ENCODE measurements at regions not wholly inside any gene's neighbourhood (a gene's known extent, or its start where the extent isn't known, plus 50 kb on each side); places are given as distances from the start of the nearest gene placed in this dataset.
"Not testable (repeated sequence)": the region's sequence is repeated elsewhere in the genome, so short reads cannot be mapped to it uniquely, and the experiment has no call there.

GRCh38 chr9:34907044-34907443, 51.0 kb upstream of the PHF24 start:
- no peak for DNase-seq (ENCODE audit: low spot score)

GRCh38 chr9:34899535-34900158, 58.4 kb upstream of the PHF24 start:
- DNase-seq (ENCODE audit: low spot score): peak; percentile 80

- no peak for DNase-seq (ENCODE audit: low spot score)
Observed at GRCh38 chr9:34898846-34899245, 59.2 kb upstream of the PHF24 start.

DNA sequence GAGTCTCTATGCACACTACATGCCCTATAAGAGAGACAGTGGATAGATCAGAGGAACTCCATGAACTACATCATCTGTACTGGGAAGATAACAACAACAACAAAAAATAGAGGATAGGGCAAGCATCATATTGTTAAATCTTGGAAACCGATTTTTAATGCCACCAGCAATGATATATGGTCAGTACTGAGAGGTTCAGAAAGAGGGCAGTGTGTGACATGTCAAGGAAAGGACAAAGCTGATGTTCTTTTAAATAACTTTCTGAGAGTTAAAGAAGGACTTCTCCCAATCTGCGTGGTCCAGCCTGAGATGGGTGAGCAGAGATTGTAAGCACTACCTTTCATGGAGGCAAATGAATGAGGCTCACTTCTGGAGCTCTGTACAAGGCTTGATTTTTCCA, 62.0 kb upstream of the PHF24 start:
- no peak for DNase-seq (ENCODE audit: low spot score)

- DNase-seq (ENCODE audit: low spot score): no peak
Observed at GRCh38 chr9:34892886-34893285, 65.2 kb upstream of the PHF24 start.

DNA sequence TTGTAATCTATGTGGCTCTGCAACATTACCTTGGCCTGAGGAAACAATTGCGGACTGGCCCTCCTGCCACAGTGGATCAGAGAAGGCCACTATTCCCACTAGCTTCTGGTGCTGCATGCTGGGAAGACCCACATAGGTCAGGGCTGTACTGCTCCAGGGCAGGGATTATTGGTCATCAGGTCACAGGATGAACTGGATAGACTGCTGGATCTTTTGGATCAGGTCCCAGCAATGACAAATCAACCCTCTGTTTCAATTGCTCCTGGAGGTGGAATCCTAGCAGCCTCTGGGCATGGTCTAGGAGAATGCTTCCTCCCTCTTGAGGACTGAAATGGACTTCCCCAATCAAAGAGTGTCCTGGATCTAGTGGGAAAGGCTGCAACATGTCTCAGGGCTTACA, 66.7 kb upstream of the PHF24 start:
- no peak for DNase-seq (ENCODE audit: low spot score)

DNA sequence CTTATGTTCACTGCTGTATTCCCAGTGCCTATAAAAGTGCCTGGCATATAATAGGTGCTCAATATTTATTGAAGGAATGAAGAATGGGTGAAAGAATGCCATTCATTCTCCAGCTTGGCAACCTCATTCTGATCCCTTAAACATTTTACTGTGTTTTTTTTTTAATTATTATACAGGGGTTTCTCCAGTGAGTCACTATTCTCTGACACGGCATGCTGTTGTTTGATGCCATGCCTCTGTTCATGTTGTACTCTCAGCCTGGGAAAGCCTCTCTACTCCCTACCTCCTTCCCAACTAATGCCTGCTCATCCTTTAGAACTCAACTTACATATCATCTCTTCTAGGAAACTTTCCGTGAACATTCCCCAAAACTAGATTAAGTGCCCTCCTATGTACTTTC, 70.2 kb upstream of the PHF24 start:
- DNase-seq (ENCODE audit: low spot score): no peak

GRCh38 chr9:34884747-34885189, 73.3 kb upstream of the PHF24 start:
- no peak for DNase-seq (ENCODE audit: low spot score)

DNA sequence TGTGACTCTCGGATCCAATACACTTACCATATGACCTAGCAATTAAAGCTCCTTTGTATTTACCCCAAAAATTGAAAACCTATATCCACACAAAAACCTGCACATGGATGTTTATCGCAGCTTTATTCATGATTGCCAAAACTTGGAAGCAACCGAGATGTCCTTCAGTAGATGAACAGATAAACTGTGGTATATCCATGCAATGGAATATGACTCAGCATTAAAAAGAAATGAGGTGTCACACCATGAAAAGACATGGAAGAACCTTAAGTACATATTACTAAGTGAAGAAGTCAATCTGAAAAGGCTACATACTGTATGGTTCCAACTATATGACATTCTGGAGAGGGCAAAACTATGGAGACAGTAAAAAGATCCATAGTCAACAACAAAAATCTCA, 82.0 kb upstream of the PHF24 start:
- DNase-seq (ENCODE audit: low spot score): no peak

GRCh38 chr9:34869390-34869789, 88.7 kb upstream of the PHF24 start:
- DNase-seq (ENCODE audit: low spot score): no peak

GRCh38 chr9:34866614-34867013, 91.5 kb upstream of the PHF24 start:
- DNase-seq (ENCODE audit: low spot score): no peak

DNA sequence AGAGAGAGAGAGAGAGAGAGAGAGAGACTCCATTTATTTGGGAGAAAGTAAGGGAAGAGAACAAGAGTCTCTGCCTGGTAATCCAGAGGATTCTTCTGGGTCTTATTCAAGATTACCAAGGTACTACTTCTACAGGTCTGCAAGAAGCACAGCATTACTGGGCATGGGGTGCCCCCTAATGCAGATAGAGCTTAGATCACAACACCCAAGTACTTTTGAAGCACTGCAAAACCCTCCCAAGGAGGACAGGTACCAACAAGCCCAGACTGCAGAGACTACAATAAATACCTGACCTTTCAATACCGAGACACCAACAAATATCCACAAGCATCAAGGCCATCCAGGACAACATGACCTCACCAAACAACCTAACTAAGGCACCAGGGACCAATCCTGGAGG, 94.7 kb upstream of the PHF24 start:
- no peak for DNase-seq (ENCODE audit: low spot score)

- no peak for DNase-seq (ENCODE audit: low spot score)
Observed at GRCh38 chr9:34862836-34863235, 95.2 kb upstream of the PHF24 start.

DNA sequence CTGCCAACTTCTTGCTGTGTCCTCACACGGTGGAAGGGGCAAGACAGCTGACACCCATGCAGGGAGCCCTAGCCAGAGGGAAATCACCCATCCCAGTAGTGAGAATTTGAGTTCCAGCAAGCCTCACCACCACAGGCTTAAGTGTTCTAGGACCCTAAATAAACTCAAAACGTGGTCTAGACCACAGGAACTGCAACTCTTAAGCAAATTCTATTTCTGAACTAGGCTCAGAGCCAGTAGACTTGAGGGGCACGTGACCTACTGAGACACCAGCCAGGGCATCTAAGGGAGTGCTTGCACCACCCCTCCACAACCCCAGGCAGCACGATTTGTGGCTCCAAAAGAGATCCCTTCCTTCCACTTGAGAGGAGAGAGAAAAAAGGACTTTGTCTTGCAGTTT, 96.0 kb upstream of the PHF24 start:
- no peak for DNase-seq (ENCODE audit: low spot score)

GRCh38 chr9:34855016-34855415, 103.1 kb upstream of the PHF24 start:
- not testable (repeated sequence) for DNase-seq (ENCODE audit: low spot score)

- DNase-seq (ENCODE audit: low spot score): no peak
Observed at GRCh38 chr9:34830068-34830467, 120.1 kb upstream of the CCL21 start.

- no peak for DNase-seq (ENCODE audit: low spot score)
Observed at GRCh38 chr9:34826999-34827538, 117.1 kb upstream of the CCL21 start.

GRCh38 chr9:34825775-34826174, 115.8 kb upstream of the CCL21 start:
- no peak for DNase-seq (ENCODE audit: low spot score)

DNA sequence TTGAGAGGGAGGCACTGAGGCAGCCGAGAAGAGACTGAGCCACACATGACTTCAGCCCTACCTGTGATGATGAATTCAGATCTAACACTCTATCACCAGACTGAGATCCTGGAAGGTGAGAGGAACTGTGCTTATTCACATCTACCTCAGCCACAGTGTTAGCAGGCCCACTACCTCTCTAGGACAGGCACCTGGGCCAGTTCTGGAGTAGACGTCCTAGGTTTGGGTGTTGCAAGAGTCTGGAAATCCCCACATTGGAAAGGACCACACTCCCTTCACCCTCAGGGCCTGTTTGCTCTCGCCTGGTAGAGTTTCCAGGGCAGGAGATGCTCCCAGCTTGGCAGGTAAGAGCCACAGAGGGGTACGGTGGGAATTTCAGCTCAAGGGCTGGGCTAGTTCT, 113.8 kb upstream of the CCL21 start:
- no peak for DNase-seq (ENCODE audit: low spot score)

DNA sequence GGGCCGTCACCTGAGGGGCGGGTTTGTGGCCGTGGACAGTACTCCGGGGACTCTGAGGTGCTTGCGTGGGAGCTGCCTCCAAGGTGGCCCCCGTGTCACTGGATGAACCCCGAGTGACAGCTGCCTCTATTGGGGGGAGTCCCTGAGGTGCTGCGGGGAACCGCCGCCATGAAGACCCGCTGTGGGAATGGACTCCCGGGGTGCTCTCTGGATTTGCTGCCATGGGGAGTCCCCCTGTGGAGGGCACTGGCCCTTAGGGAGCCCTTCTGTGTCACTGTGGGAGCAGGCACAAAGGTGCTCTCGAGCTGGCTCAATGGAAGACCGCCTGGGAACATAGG, 100.2 kb upstream of the CCL21 start:
- DNase-seq (ENCODE audit: low spot score): no peak

DNA sequence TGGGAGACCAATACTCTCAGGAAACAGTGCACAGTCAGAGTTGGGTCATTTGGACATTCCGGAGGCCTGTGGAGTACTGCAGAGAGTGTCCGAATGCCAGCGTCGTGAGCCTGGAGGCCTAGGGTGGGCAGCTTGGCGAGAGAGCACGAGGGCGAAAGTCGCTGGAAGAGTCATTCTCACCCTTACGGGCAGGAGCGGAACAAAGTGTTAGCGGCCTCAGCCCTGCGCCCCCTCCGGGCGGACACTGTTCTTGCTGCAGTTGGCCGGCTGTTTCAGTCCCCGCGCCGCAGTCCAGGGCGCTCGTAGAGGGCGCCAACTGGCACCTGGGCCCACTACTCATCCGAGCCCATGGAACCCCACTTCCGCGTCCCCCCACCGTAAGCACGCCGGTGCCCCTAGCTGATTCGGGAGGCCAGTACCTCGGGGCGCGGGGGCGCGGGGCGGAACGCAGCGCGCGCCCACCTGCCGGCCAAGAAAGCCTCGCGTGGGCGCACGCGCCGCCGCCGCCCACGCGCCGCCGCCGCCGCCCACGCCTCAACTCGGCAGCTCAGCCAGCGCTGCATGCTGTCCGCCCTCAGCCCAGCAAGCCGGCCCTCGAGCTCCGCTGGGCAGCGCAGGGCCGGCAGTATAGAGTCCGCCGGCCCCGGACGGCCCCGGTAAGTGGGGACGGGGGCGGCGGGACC, 99.7 kb upstream of the CCL21 start:
- DNase-seq (ENCODE audit: low spot score): no peak

DNA sequence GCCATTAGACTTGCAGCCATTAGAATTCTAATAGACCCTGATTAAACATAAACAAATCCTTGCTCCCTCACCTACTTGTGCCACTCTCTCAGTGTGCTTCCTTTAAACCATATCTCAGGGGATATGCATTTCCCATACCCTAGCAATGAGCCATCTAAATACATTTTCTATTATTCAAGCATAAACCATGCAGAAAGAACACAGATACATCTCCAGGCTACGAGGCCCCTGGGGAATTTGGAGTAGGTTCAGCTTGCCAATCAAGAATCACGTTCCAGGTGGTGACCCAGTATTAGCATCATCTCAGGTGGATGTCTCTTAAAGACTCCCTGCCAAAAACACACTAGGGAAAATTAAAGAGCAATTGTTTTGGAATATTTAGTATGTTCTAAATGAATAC, 93.0 kb upstream of the CCL21 start:
- DNase-seq (ENCODE audit: low spot score): no peak

- no peak for DNase-seq (ENCODE audit: low spot score)
Observed at GRCh38 chr9:34797367-34797766, 87.4 kb upstream of the CCL21 start.

DNA sequence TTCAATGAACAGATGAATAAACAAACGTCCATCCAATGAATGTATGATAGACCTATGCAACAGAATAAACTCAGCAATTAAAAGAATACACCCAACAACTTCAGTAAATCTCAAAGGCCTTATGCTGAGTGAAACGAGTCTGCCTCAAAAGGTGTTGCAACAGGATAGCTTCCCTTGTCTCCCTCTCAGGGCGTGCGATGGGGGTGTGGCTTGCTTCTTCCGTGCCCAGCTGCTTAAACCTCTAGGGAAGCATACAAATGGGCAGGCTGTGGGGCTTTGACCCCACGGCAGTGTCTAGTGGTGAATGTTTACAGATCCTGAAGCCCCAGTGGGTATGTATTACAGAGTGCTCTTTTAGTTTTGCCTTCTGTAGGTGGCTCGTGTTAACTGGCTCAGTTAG, 87.0 kb upstream of the CCL21 start:
- DNase-seq (ENCODE audit: low spot score): no peak

All from mucosa of gallbladder (tissue), 1 donor.